Fibroblast of the aortic adventitia (primary cell): ENCODE measurements at regions not wholly inside any gene's neighbourhood (a gene's known extent, or its start where the extent isn't known, plus 50 kb on each side); places are given as distances from the start of the nearest gene placed in this dataset.
A peak's percentile ranks its signal among the peaks of the same experiment; 100 is the strongest.
"Not testable (repeated sequence)": the region's sequence is repeated elsewhere in the genome, so short reads cannot be mapped to it uniquely, and the experiment has no call there.

ENCODE experiments used
- DNase-seq: peaks from one replicate; pipeline ENCODE4 v3.0.0-alpha.2; 2010; ENCODE audit warnings: low read depth
- H3K4me3 ChIP-seq: 2 replicates; pipeline ENCODE4 v1.5.1; 2011; ENCODE audit warnings: low read depth, mild to moderate bottlenecking, control low read depth, low read length, moderate library complexity
- TF ChIP-seq, protein P1 (sequence below): IDR thresholded peaks from 2 replicates; pipeline ENCODE4 v1.5.1; 2011; ENCODE audit warnings: mild to moderate bottlenecking, low read length, control low read depth, inconsistent platforms; ENCODE audit not compliant: insufficient read depth

DNA sequence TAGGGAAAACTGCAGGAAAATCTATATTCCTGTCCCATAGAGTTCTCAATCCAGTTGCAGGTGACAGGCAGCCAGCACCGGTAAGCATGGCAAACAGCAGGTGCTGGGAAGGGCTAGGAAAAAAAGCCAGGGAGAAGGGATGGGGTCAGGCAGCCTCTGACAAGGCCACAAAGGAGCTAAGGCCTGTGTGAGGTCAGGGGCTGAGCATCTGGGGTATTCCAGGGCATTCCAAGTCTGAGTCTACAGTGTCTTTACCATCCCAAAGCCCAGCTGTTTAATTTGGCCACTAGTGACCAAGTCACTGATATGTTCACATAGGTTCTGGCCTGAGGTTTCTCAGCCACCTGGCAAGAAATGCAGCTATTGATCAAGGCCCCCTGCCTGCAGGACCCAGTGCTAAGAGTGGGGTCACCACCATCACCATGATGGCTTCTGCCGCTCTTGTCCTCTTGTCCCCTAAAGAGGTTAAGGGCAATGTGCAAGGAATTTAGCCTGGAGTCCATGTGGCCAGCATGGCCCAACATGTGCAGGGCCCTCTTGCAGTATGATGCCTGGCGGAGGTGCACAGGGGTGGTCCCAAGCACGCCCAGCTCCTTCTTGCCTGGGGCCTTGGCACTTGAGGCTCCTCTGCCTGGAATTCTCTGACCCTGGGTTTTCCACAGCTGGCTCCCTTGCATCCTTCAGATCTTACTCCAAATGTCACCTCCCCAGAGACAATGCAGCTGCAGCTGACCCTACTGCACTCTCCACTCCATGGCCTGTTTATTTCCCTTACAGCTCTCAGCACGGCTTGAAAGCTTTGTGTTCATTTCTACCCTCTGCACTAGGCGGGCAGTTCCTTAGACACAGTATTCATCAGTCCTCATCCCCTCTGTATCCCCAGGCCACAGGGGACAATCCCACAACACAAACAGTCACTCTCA, 213.1 kb downstream of the MSX2 start:
- TF ChIP-seq, protein P1, sequence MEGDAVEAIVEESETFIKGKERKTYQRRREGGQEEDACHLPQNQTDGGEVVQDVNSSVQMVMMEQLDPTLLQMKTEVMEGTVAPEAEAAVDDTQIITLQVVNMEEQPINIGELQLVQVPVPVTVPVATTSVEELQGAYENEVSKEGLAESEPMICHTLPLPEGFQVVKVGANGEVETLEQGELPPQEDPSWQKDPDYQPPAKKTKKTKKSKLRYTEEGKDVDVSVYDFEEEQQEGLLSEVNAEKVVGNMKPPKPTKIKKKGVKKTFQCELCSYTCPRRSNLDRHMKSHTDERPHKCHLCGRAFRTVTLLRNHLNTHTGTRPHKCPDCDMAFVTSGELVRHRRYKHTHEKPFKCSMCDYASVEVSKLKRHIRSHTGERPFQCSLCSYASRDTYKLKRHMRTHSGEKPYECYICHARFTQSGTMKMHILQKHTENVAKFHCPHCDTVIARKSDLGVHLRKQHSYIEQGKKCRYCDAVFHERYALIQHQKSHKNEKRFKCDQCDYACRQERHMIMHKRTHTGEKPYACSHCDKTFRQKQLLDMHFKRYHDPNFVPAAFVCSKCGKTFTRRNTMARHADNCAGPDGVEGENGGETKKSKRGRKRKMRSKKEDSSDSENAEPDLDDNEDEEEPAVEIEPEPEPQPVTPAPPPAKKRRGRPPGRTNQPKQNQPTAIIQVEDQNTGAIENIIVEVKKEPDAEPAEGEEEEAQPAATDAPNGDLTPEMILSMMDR: no peak
- no peak overlapping the region for H3K4me3 ChIP-seq
- no peak for DNase-seq

DNA sequence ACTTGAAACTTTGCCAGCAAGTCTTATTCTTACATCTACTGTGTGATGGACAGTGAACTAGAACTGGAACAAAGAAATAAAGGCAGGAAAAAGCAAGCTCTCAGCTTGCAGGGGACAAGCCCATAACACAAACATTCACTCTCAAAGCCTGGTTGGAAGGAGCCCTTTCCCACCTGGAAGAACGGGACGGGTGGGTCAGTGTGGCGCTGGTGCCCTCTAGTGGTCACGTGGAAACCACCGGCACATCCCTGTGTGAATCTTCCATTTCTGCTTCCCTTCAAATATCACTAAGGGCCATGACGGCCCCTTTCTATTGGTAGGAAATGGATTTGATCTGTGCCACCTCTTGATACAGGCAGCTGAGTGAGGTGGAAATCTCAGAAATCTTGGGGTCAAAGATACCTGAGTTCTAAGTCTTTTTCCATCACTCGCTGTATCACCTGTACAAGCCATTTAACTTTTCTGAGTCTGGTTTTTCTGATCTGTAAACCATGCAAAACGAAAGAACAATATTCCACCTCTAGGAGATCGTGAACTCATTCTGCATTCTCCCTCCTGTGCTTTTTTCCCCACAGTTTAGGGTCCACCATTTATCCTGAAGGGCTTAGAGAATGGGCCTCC, 211.6 kb downstream of the MSX2 start:
- DNase-seq: peak; percentile 46
- TF ChIP-seq, protein P1: peak; percentile 85
- H3K4me3 ChIP-seq: no peak overlapping the region

DNA sequence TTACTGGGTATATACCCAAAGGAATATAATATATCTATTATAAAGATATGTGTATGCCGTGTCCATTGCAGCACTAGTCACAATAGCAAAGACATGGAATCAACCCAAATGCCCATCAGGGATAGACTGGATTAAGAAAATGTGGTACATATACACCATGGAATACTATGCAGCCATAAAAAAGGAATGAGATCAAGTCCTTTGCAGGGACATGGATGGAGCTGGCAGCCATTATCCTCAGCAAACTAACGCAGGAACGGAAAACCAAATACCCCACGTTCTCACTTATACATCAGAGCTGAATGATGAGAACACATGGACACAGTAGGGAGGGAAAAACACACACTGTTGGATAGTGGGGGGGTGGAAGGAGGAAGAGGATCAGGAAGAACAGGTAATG, 206.7 kb downstream of the MSX2 start:
- DNase-seq, H3K4me3 ChIP-seq: not testable (repeated sequence)

DNA sequence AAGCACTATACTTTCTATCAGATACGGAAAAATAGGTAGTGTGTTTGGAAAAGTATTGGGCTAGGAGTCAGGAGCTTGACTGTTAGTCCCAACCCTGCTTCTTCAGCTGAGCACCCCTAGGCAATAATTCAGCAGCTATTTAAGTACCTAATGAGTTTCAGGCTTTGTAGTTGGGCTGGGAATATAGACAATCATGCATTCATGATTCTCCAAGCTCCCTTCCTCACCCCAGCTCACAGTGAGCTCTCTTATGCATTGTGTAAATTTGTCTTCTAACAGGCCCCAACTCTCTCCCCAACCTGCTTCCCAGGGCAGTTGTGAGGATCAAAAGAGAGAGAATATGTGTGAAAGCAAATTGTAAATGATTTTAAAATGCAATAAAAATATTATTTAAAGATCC, 201.2 kb downstream of the MSX2 start:
- TF ChIP-seq, protein P1: no peak
- no peak for DNase-seq
- H3K4me3 ChIP-seq: no peak overlapping the region

DNA sequence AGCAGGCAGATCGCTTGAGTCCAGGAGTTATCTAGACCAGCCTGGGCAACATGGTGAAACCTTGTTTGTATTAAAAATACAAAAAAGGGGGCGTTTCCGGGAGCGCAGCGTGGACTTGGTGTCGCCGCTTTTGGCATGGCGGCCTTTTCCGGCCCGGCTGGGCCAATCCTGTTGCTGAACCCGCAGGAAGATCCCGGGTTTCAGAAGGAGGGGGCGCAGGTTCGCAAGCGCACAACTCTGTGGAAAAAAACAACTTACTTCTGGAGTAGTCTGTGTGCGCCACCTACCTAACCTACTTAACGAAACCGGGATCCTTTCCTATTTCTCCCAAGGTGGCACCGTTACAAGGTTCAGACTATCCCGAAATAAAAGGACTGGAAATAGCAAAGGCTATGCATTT, 198.6 kb downstream of the MSX2 start:
- TF ChIP-seq, protein P1: no peak
- DNase-seq: no peak
- H3K4me3 ChIP-seq: no peak overlapping the region

DNA sequence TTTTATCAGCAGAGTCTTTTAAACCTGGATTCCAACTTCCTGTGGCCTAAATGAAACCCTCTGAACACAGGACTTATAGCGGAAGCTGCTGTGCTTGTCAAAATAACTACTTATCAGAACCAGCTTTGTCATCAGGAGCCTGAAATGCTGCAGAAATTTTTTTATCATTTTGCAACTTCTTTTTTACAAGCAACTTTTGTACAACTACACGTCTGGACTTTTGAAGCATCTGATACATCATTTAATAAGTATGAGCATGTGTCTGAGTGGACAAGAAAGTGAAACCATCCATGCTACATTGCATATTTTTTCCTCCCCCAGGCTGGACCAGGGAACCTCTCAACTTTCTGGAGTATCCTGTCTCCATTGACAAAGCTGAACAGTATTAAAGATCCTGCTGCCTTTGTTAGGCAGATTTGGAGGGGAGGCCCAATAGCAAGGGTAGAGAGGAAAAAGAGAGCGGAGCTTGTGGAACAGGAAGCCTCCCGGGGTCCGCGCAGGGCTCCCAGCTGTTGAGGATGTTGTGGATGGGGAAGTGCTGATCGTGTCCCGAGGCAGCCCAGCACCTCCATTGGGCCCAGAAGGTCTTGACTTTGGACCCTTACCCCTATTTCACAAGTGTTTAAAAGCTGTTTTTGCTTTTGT, 196.6 kb downstream of the MSX2 start:
- no peak overlapping the region for H3K4me3 ChIP-seq
- TF ChIP-seq, protein P1: no peak
- DNase-seq: no peak

DNA sequence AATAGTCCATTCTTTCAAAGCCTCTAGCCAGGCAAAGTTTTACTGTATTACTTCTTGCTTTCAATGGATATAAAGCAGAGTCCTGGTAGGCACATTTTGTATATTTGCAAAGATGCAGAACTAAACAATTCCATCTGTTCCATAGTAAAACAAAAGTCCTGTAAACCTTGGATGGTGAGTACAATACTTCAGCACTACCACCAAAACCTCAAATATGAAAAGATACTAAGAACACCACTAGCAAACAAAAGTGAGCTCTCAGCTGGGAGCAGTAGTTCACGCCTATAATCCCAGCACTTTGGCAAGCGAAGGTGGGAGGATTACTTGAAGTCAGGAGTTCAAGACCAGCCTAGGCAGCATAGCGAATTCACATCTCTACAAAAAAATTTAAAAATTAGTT, 195.0 kb downstream of the MSX2 start:
- TF ChIP-seq, protein P1: no peak
- H3K4me3 ChIP-seq: no peak overlapping the region
- no peak for DNase-seq
